ENCODE measurements at regions not wholly inside any gene's neighbourhood (a gene's known extent, or its start where the extent isn't known, plus 50 kb on each side); places are given as distances from the start of the nearest gene placed in this dataset.

DNA sequence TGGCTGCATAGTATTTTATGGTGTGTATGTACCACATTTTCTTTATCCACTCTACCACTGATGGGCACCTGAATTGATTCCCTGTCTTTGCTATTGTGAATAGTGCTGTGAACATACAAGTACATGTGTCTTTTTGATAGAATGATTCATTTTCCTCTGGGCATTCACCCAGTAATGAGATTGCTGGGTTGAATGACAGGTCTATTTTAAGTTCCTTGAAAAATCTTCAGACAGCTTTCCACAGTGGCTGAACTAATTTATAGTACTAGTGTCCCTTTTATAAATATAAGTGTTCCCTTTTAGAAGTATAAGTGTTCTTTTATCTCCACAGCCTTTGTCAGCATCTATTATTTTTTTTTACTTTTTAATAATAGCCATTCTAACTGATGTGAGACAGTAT, 303.9 kb upstream of the EPHA4 start:
- Histone ChIP-seq H3K79me2 (no peaks in the 10 kb centered on the region), H3K4me3 (no peak overlapping the region), H3K4me1 (ENCODE audit: insufficient read depth) (no peaks in the 10 kb centered on the region), H3K4me2 (no peak overlapping the region), H3K9me3 (ENCODE audit: low read depth) (no peaks in the 10 kb centered on the region), H3K27ac (no peak overlapping the region), H4K20me1 (ENCODE audit: insufficient read depth, poor library complexity, severe bottlenecking) (no peaks in the 10 kb centered on the region), H3K36me3 (replicated peaks; ENCODE audit: insufficient read depth, low read depth) (no peaks in the 10 kb centered on the region), H3K27me3 (no peaks in the 10 kb centered on the region), H2AFZ (no peak overlapping the region), H3K9me2 (replicated peaks; ENCODE audit: insufficient read depth) (no peaks in the 10 kb centered on the region)
- no peak for DNase-seq (ENCODE audit: low spot score)
- TF ChIP-seq, protein P1, sequence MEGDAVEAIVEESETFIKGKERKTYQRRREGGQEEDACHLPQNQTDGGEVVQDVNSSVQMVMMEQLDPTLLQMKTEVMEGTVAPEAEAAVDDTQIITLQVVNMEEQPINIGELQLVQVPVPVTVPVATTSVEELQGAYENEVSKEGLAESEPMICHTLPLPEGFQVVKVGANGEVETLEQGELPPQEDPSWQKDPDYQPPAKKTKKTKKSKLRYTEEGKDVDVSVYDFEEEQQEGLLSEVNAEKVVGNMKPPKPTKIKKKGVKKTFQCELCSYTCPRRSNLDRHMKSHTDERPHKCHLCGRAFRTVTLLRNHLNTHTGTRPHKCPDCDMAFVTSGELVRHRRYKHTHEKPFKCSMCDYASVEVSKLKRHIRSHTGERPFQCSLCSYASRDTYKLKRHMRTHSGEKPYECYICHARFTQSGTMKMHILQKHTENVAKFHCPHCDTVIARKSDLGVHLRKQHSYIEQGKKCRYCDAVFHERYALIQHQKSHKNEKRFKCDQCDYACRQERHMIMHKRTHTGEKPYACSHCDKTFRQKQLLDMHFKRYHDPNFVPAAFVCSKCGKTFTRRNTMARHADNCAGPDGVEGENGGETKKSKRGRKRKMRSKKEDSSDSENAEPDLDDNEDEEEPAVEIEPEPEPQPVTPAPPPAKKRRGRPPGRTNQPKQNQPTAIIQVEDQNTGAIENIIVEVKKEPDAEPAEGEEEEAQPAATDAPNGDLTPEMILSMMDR (IDR thresholded peaks at IDR 0.05; ENCODE audit: poor library complexity) = no peak
- TF ChIP-seq EZH2 (IDR thresholded peaks at IDR 0.05; ENCODE audit: borderline replicate concordance) (no peak), EZH2phosphoT487 (IDR thresholded peaks at IDR 0.05; ENCODE audit: low read depth, severe bottlenecking, unreplicated experiment) (no peak)

DNA sequence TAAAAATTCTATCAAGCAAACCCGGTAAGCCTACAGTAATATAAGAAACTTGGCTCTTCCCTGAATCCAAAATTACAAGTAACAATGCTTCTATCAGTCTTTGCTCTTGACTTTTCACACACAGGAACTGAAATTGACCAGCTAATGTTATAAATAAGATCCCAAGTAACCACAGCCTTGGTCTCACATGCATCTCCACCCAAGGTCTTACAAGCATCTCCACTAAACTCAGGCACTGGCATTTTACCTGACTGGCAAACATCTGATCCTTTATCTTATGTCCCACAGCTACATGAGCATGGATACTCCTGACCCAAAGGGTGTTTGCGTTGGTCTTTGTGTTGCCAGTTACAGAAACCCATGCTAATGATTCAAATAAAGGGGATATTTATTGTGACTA, 302.3 kb upstream of the EPHA4 start:
- no peaks in the 10 kb centered on the region for H3K4me1 ChIP-seq (ENCODE audit: insufficient read depth)
- no peaks in the 10 kb centered on the region for H4K20me1 ChIP-seq (ENCODE audit: insufficient read depth, poor library complexity, severe bottlenecking)
- H3K27me3 ChIP-seq = no peaks in the 10 kb centered on the region
- no peaks in the 10 kb centered on the region for H3K9me3 ChIP-seq (ENCODE audit: low read depth)
- WGBS (ENCODE audit: low lambda C conversion rate, missing lambda C conversion rate) = 95% methylated on average over 2 of the region's 2 CpGs
- TF ChIP-seq, protein P1 (IDR thresholded peaks at IDR 0.05; ENCODE audit: poor library complexity) = no peak
- H2AFZ ChIP-seq = no peak overlapping the region
- no peak overlapping the region for H3K4me2 ChIP-seq
- no peak for DNase-seq (ENCODE audit: low spot score)
- no peaks in the 10 kb centered on the region for H3K9me2 ChIP-seq (replicated peaks; ENCODE audit: insufficient read depth)
- H3K27ac ChIP-seq = no peak overlapping the region
- no peaks in the 10 kb centered on the region for H3K36me3 ChIP-seq (replicated peaks; ENCODE audit: insufficient read depth, low read depth)
- no peaks in the 10 kb centered on the region for H3K79me2 ChIP-seq
- no peak overlapping the region for H3K4me3 ChIP-seq

DNA sequence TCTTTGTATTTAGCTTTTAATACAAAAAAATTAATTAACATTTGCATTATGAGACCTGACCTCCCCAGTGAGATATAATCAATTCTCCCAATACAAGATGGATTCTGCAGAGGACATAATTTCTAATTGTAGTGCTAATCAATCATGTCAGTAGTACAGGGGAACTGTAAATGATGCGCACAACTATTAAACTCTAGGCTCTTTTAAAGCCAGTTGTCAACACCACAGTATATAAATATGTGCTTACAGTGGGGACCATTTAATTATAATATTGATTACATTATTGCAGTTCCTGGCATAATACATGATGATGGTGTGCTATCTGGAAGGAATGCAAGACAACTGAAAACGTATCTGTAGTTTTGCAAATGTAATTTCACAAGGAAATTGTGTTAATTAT, 285.6 kb upstream of the EPHA4 start:
- H3K9me2 ChIP-seq (replicated peaks; ENCODE audit: insufficient read depth) = no peaks in the 10 kb centered on the region
- no peak for DNase-seq (ENCODE audit: low spot score)
- H3K79me2 ChIP-seq = no peaks in the 10 kb centered on the region
- no peak overlapping the region for H2AFZ ChIP-seq
- no peaks in the 10 kb centered on the region for H3K4me1 ChIP-seq (ENCODE audit: insufficient read depth)
- no peak overlapping the region for H3K27ac ChIP-seq
- no peaks in the 10 kb centered on the region for H3K27me3 ChIP-seq
- TF ChIP-seq EZH2phosphoT487 (IDR thresholded peaks at IDR 0.05; ENCODE audit: low read depth, severe bottlenecking, unreplicated experiment) = no peak
- TF ChIP-seq, protein P1 (IDR thresholded peaks at IDR 0.05; ENCODE audit: poor library complexity) = no peak
- TF ChIP-seq EZH2 (IDR thresholded peaks at IDR 0.05; ENCODE audit: borderline replicate concordance) = no peak
- no peak overlapping the region for H3K4me2 ChIP-seq
- 64% methylated on average over 2 of the region's 2 CpGs for WGBS (ENCODE audit: low lambda C conversion rate, missing lambda C conversion rate)
- no peaks in the 10 kb centered on the region for H3K9me3 ChIP-seq (ENCODE audit: low read depth)
- no peak overlapping the region for H3K4me3 ChIP-seq
- no peaks in the 10 kb centered on the region for H3K36me3 ChIP-seq (replicated peaks; ENCODE audit: insufficient read depth, low read depth)
- H4K20me1 ChIP-seq (ENCODE audit: insufficient read depth, poor library complexity, severe bottlenecking) = no peaks in the 10 kb centered on the region

DNA sequence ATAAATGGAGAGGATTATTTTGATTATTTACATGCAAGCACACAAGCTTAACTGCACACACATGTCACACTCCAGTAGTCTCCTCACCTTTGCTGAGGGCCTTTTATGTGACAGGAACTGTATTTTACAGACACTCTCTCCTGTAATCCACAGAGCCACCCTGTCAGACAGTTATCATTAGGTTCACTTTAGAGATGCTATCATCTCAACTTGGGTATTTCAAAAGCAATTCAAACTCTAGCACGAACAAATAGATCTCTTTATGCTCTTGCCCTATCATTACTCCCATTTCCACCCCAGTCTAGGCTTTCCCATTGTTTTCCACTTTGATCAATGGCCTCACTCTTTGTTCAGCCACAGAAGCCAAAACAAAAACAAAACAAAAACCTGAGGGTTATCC, 281.2 kb upstream of the EPHA4 start:
- Histone ChIP-seq H3K4me1 (ENCODE audit: insufficient read depth) (no peaks in the 10 kb centered on the region), H3K27me3 (no peaks in the 10 kb centered on the region), H2AFZ (no peak overlapping the region), H3K27ac (no peak overlapping the region), H3K4me2 (no peak overlapping the region), H3K36me3 (replicated peaks; ENCODE audit: insufficient read depth, low read depth) (no peaks in the 10 kb centered on the region), H3K9me3 (ENCODE audit: low read depth) (no peaks in the 10 kb centered on the region), H3K4me3 (no peak overlapping the region), H3K79me2 (no peaks in the 10 kb centered on the region), H3K9me2 (replicated peaks; ENCODE audit: insufficient read depth) (no peaks in the 10 kb centered on the region), H4K20me1 (ENCODE audit: insufficient read depth, poor library complexity, severe bottlenecking) (no peaks in the 10 kb centered on the region)
- 17% methylated on average over 1 of the region's 1 CpG for WGBS (ENCODE audit: low lambda C conversion rate, missing lambda C conversion rate)
- TF ChIP-seq EZH2 (IDR thresholded peaks at IDR 0.05; ENCODE audit: borderline replicate concordance) (no peak), EZH2phosphoT487 (IDR thresholded peaks at IDR 0.05; ENCODE audit: low read depth, severe bottlenecking, unreplicated experiment) (no peak)
- TF ChIP-seq, protein P1 (IDR thresholded peaks at IDR 0.05; ENCODE audit: poor library complexity) = no peak
- DNase-seq (ENCODE audit: low spot score) = no peak
